ENCODE measurements at regions not wholly inside any gene's neighbourhood (a gene's known extent, or its start where the extent isn't known, plus 50 kb on each side); places are given as distances from the start of the nearest gene placed in this dataset.
"Not testable (repeated sequence)": the region's sequence is repeated elsewhere in the genome, so short reads cannot be mapped to it uniquely, and the experiment has no call there.

GRCh38 chr3:26145769-26146168 lies 355.9 kb downstream of the OXSM start:
- Histone ChIP-seq H3K4me3 (no peak overlapping the region), H3K4me2 (no peak overlapping the region), H3K4me1 (peaks cover 12% of the 10 kb centered on the region), H3K36me3 (no peaks in the 10 kb centered on the region; the same call in 1 of the 2 replicates), H3K27ac (no peak overlapping the region), H3K9ac (no peak overlapping the region), H3K27me3 (no peaks in the 10 kb centered on the region), H4K20me1 (no peaks in the 10 kb centered on the region), H3K9me3 (peaks cover 28% of the 10 kb centered on the region)
- no peak for TF ChIP-seq Cebpa-rat (IDR thresholded peaks at IDR 0.05)

GRCh38 chr3:26157428-26157827 lies 367.5 kb downstream of the OXSM start:
- not testable (repeated sequence) for H3K27me3 ChIP-seq, H3K4me3 ChIP-seq, H3K36me3 ChIP-seq, H3K9ac ChIP-seq, H4K20me1 ChIP-seq, H3K4me1 ChIP-seq, H3K4me2 ChIP-seq, H3K9me3 ChIP-seq, H3K27ac ChIP-seq

- Histone ChIP-seq H3K9ac (no peak overlapping the region), H3K4me2 (no peak overlapping the region), H3K9me3 (peaks cover 34% of the 10 kb centered on the region), H3K4me1 (no peaks in the 10 kb centered on the region), H3K4me3 (no peak overlapping the region), H3K27me3 (no peaks in the 10 kb centered on the region), H4K20me1 (no peaks in the 10 kb centered on the region), H3K27ac (no peak overlapping the region), H3K36me3 (0 out of 2 replicates have a peak, but pooled peaks cover 6% of the 10 kb centered on the region)
- TF ChIP-seq Cebpa-rat (IDR thresholded peaks at IDR 0.05) = no peak
These were observed 381.1 kb downstream of the OXSM start for GRCh38 chr3:26171006-26171405.

- H3K27ac ChIP-seq = no peak overlapping the region
- H3K9me3 ChIP-seq = peaks cover 17% of the 10 kb centered on the region
- no peaks in the 10 kb centered on the region for H4K20me1 ChIP-seq
- 0 out of 2 replicates have a peak, but pooled peaks cover 4% of the 10 kb centered on the region for H3K36me3 ChIP-seq
- no peaks in the 10 kb centered on the region for H3K27me3 ChIP-seq
- H3K4me1 ChIP-seq = no peaks in the 10 kb centered on the region
- TF ChIP-seq Cebpa-rat (IDR thresholded peaks at IDR 0.05) = no peak
- no peak overlapping the region for H3K4me2 ChIP-seq
- no peak overlapping the region for H3K9ac ChIP-seq
- no peak overlapping the region for H3K4me3 ChIP-seq
These were observed 401.7 kb downstream of the OXSM start for GRCh38 chr3:26191556-26191955.

GRCh38 chr3:26193558-26193957 lies 403.7 kb downstream of the OXSM start:
- H4K20me1 ChIP-seq = no peaks in the 10 kb centered on the region
- no peak for TF ChIP-seq Cebpa-rat (IDR thresholded peaks at IDR 0.05)
- no peaks in the 10 kb centered on the region for H3K27me3 ChIP-seq
- 0 out of 2 replicates have a peak, but pooled peaks cover 4% of the 10 kb centered on the region for H3K36me3 ChIP-seq
- H3K4me3 ChIP-seq = no peak overlapping the region
- no peak overlapping the region for H3K4me2 ChIP-seq
- H3K27ac ChIP-seq = no peak overlapping the region
- H3K4me1 ChIP-seq = no peaks in the 10 kb centered on the region
- H3K9me3 ChIP-seq = peaks cover 17% of the 10 kb centered on the region
- no peak overlapping the region for H3K9ac ChIP-seq

GRCh38 chr3:26196781-26197180 lies 406.9 kb downstream of the OXSM start:
- Histone ChIP-seq H3K4me2 (no peak overlapping the region), H3K9me3 (peaks cover 9% of the 10 kb centered on the region; the same call in 1 of the 2 replicates), H3K9ac (no peak overlapping the region), H3K4me1 (no peaks in the 10 kb centered on the region), H4K20me1 (no peaks in the 10 kb centered on the region), H3K4me3 (no peak overlapping the region), H3K27me3 (no peaks in the 10 kb centered on the region), H3K36me3 (0 out of 2 replicates have a peak, but pooled peaks cover 4% of the 10 kb centered on the region), H3K27ac (no peak overlapping the region)
- TF ChIP-seq Cebpa-rat (IDR thresholded peaks at IDR 0.05) = no peak

- Histone ChIP-seq H4K20me1 (no peaks in the 10 kb centered on the region), H3K9ac (no peak overlapping the region)
- no peak for TF ChIP-seq Cebpa-rat (IDR thresholded peaks at IDR 0.05)
These were observed 408.7 kb downstream of the OXSM start for GRCh38 chr3:26198609-26199008.

GRCh38 chr3:26202169-26202568 lies 412.3 kb downstream of the OXSM start:
- Histone ChIP-seq H3K4me3 (no peak overlapping the region), H3K4me1 (no peaks in the 10 kb centered on the region), H3K27ac (no peak overlapping the region), H3K27me3 (no peaks in the 10 kb centered on the region), H3K9ac (no peak overlapping the region), H4K20me1 (no peaks in the 10 kb centered on the region), H3K9me3 (no peaks in the 10 kb centered on the region), H3K36me3 (no peaks in the 10 kb centered on the region), H3K4me2 (no peak overlapping the region)
- no peak for TF ChIP-seq Cebpa-rat (IDR thresholded peaks at IDR 0.05)

More at GRCh38 chr3:26198609-26199008, 408.7 kb downstream of the OXSM start:
- Histone ChIP-seq H3K36me3 (0 out of 2 replicates have a peak, but pooled peaks cover 4% of the 10 kb centered on the region), H3K4me2 (no peak overlapping the region), H3K4me1 (no peaks in the 10 kb centered on the region), H3K9me3 (peaks cover 9% of the 10 kb centered on the region; the same call in 1 of the 2 replicates), H3K27ac (no peak overlapping the region), H3K27me3 (no peaks in the 10 kb centered on the region), H3K4me3 (no peak overlapping the region)

GRCh38 chr3:26205475-26205874 lies 415.6 kb downstream of the OXSM start:
- Histone ChIP-seq H4K20me1 (no peaks in the 10 kb centered on the region), H3K4me1 (no peaks in the 10 kb centered on the region), H3K27ac (no peak overlapping the region), H3K9ac (no peak overlapping the region), H3K4me2 (no peak overlapping the region), H3K9me3 (0 out of 2 replicates have a peak, but pooled peaks cover 3% of the 10 kb centered on the region), H3K4me3 (no peak overlapping the region), H3K27me3 (no peaks in the 10 kb centered on the region), H3K36me3 (no peaks in the 10 kb centered on the region)
- no peak for TF ChIP-seq Cebpa-rat (IDR thresholded peaks at IDR 0.05)

- H3K27ac ChIP-seq = no peak overlapping the region
- H3K4me1 ChIP-seq = peaks cover 8% of the 10 kb centered on the region; the same call in 1 of the 2 replicates
- H3K36me3 ChIP-seq = no peaks in the 10 kb centered on the region
- peaks cover 23% of the 10 kb centered on the region; the same call in 1 of the 2 replicates for H3K9me3 ChIP-seq
- no peak overlapping the region for H3K4me2 ChIP-seq
- no peak for TF ChIP-seq Cebpa-rat (IDR thresholded peaks at IDR 0.05)
- no peak overlapping the region for H3K9ac ChIP-seq
- H3K27me3 ChIP-seq = no peaks in the 10 kb centered on the region
- no peak overlapping the region for H3K4me3 ChIP-seq
- no peaks in the 10 kb centered on the region for H4K20me1 ChIP-seq
These were observed 414.4 kb upstream of the LRRC3B start for GRCh38 chr3:26208201-26208600.

- H3K9me3 ChIP-seq = no peaks in the 10 kb centered on the region
- TF ChIP-seq Cebpa-rat (IDR thresholded peaks at IDR 0.05) = no peak
- H3K4me1 ChIP-seq = peaks cover 6% of the 10 kb centered on the region; the same call in 1 of the 2 replicates
- no peaks in the 10 kb centered on the region for H3K27me3 ChIP-seq
- H3K9ac ChIP-seq = no peak overlapping the region
- H3K27ac ChIP-seq = no peak overlapping the region
- no peak overlapping the region for H3K4me3 ChIP-seq
- H3K36me3 ChIP-seq = no peaks in the 10 kb centered on the region
- H3K4me2 ChIP-seq = no peak overlapping the region
- no peaks in the 10 kb centered on the region for H4K20me1 ChIP-seq
These were observed 392.8 kb upstream of the LRRC3B start for GRCh38 chr3:26229801-26230200.
